RPMI8226 (cell line): ENCODE measurements at regions not wholly inside any gene's neighbourhood (a gene's known extent, or its start where the extent isn't known, plus 50 kb on each side); places are given as distances from the start of the nearest gene placed in this dataset.
A peak's percentile ranks its signal among the peaks of the same experiment; 100 is the strongest.
"Not testable (repeated sequence)": the region's sequence is repeated elsewhere in the genome, so short reads cannot be mapped to it uniquely, and the experiment has no call there.

ENCODE experiments used
- DNase-seq: peaks from one replicate; pipeline ENCODE4 v3.0.0-alpha.2; 2015

GRCh38 chr15:20680257-20680815, 138.7 kb upstream of the GOLGA6L6 start:
- DNase-seq = not testable (repeated sequence)

- peak; percentile 41 for DNase-seq
These were observed 130.9 kb upstream of the GOLGA6L6 start for GRCh38 chr15:20672470-20672869.

GRCh38 chr15:20671675-20672074, 130.1 kb upstream of the GOLGA6L6 start:
- peak; percentile 61 for DNase-seq

DNA sequence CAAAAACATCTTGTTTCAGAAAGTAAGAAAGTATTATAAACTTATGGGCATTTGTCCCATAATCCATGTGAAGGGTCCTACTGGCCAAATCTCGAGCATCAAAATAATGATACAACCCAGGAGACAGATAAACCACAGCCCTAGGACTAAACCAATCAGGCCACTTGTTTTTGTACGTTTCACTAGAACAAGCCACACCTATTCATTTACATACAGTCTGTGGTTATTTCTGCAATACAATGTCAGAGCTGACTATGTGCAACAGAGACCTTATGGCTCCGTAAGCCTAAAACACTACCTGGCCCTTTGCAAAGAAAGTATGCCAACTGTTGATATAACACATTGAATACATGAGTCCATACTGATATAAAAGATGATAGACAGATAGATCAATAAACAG, 124.8 kb upstream of the GOLGA6L6 start:
- DNase-seq = peak; percentile 30

DNA sequence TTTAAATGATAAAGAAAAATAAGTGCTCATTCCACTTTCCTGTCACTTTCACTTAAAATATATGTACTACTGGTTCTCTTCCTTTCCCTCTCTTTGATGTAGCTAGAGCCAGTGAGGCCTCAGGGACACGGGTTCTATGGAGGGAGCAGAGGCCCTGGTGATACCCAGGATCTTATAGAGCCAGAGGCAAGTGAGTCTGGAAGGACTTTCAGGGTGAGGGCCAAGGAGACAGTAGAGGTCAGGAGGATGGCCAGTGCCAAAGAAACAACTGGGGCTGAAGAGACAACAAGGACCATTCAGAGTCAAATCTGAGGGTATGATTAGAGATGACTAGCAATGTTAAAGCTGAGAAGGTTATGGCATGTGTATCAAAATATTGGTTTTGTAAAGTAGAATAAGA, 124.1 kb upstream of the GOLGA6L6 start:
- peak; percentile 17 for DNase-seq

DNA sequence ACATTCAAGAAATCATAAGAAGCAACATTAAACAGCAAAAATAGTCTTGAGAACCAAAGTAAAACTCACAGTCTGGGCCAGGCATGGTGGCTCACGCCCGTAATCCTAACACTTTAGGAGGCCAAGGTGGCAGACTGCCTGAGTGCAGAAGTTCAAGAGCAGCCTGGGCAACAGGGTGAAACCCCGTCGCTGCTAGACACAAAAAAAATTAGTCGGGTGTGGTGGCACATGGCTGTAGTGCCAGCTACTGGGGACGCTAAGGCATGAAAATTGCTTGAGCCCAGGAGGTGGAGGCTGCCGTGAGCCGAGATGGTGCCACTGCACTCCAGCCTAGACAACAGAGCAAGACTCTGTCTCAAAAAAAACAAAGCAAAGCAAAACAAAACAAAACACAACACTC, 117.7 kb upstream of the GOLGA6L6 start:
- DNase-seq = peak; percentile 90

GRCh38 chr15:20658024-20658423, 116.4 kb upstream of the GOLGA6L6 start:
- DNase-seq = peak; percentile 25

DNA sequence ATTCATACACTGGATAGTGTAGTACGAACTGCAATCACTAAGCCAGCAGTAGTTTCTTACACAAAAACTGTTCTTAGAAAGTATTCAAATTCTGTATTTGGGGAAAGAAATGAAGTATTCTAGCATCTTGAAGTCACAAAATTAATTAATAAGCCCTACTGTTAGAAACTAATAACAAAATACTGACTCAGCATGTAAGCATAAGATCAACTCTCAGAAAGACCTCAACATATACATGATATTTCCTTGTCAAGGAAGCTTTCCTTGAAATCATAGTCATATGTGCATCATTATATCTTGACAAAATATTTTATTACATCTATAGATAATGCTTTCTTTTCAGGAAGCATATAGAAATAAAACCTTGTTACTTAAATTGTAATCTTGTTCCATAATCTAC, 115.5 kb upstream of the GOLGA6L6 start:
- DNase-seq = no peak

DNA sequence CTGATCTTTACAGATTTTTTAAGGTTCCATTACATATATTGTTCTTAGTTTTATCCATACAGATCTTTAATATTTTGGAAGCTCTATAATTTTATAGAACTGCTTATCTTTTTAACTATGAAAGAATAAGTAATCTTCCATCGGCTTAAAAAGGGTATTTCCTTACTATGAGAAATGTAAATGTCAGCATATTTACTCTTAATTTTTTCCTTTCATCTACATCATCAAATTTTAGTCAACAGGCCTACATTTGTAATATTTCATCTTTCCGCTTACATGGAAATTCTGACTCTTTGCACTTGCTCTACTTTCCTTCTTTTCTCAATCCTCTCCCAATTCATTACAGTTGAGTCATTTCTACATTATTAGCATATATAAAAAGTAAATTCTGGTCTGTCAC, 111.3 kb upstream of the GOLGA6L6 start:
- DNase-seq = no peak

DNA sequence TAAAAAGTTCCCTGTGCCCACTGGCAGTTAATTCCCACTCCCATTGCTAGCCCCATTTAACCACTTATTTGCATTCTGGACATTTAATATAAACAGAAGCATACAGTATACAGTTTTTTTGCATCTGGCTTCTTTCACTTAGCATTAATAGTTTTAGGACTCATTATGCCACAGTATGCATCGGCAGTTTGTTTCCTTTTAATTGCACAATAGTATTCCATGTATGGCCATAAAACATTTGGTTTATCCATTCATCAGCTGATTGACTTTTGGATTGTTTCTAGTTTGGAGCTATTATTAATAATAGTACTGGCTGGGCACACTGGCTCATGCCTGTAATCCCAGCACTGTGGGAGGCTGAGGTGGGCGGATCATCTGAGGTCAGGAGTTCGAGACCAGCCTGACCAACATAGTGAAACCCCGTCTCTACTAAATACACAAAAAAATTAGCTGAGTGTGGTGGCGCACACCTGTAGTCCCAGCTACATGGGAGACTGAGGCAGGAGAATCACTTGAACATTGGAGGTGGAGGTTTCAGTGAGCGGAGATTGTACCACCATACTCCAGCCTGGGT, 106.9 kb upstream of the GOLGA6L6 start:
- DNase-seq = not testable (repeated sequence)

DNA sequence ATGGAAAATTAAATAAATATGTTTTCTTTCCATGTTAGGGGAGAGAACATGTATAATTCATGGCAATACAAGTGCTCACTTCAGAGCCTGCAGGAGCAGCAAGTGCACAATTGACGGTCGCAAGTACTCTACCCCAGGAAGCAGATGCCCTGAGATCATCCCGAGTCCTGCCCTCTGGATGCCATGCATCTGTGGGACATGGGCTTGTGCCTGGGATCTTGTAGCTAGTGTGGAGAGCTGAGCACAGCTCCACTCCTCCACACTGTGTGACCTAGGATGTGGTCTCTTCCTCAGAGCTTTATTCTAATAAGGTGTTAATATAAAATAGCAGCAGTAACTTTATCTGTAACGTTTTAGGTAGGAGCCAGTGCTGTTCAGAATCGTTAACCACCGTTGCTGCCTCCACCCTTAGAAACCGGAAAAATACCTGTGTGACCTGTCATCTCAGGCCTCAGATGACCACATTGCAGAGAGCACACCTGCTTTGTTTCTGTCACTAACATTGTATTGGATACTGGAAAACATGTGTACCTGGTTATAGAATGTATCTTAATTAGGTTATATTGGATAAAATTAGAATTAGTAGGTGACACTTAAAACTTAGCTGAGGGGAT, 105.0 kb upstream of the GOLGA6L6 start:
- DNase-seq = peak; percentile 64

GRCh38 chr15:20645956-20646355, 104.4 kb upstream of the GOLGA6L6 start:
- peak; percentile 98 for DNase-seq

DNA sequence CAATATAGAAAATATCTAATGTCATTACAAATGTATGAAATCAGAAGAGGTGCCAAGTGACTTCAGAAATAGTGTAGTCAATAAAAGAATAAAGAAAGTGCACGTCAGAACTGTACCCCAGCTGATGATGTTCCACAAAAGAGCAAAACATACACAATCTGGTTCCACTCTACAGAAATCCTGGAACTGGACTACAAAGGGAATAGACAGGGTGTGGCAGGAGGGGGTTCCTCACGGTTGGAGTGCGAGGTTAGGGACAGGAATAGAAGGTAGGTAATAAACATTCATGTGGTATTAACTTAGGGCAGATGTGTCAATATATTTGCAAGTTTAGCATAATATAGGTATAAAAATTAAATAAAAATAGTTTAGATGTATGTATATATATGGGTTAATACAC, 103.3 kb upstream of the GOLGA6L6 start:
- DNase-seq = no peak

- no peak for DNase-seq
These were observed 102.3 kb upstream of the GOLGA6L6 start for GRCh38 chr15:20643829-20644425.

GRCh38 chr15:20643024-20643770, 101.6 kb upstream of the GOLGA6L6 start:
- peak; percentile 5 for DNase-seq

- DNase-seq = peak; percentile 15
These were observed 100.6 kb upstream of the GOLGA6L6 start for GRCh38 chr15:20642054-20642767.

GRCh38 chr15:20640427-20640826, 98.8 kb upstream of the GOLGA6L6 start:
- not testable (repeated sequence) for DNase-seq

- not testable (repeated sequence) for DNase-seq
These were observed 97.6 kb upstream of the GOLGA6L6 start for GRCh38 chr15:20639224-20639623.

- DNase-seq = not testable (repeated sequence)
These were observed 95.9 kb upstream of the GOLGA6L6 start for GRCh38 chr15:20637499-20637898.

DNA sequence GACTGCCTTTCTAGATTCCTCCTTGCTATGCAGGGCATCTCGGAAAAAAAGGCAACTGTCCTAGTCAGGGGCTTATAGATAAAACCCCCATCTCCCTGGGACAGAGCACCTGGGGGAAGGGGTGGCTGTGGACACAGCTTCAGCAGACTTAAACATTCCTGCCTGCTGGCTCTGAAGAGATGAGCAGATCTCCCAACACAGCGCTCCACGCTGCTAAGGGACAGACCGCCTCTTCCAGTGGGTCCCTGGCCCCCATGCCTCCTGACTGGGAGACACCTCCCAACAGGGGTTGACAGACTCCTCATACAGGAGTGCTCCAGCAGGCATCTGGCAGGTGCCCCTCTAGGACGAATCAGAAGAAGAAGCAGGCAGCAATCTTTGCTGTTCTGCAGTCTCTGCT, 87.9 kb upstream of the GOLGA6L6 start:
- not testable (repeated sequence) for DNase-seq

DNA sequence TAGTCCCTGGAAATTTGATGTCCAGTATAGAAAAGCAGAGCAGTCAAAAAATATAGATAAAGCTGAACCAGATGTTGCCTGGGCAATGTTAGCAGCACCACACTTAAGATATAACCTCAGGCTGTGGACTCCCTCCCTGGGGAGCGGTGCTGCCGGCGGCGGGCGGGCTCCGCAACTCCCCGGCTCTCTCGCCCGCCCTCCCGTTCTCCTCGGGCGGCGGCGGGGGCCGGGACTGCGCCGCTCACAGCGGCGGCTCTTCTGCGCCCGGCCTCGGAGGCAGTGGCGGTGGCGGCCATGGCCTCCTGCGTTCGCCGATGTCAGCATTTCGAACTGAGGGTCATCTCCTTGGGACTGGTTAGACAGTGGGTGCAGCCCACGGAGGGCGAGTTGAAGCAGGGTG, 86.9 kb upstream of the GOLGA6L6 start:
- DNase-seq = not testable (repeated sequence)

GRCh38 chr15:20625469-20625868, 83.9 kb upstream of the GOLGA6L6 start:
- DNase-seq = not testable (repeated sequence)

DNA sequence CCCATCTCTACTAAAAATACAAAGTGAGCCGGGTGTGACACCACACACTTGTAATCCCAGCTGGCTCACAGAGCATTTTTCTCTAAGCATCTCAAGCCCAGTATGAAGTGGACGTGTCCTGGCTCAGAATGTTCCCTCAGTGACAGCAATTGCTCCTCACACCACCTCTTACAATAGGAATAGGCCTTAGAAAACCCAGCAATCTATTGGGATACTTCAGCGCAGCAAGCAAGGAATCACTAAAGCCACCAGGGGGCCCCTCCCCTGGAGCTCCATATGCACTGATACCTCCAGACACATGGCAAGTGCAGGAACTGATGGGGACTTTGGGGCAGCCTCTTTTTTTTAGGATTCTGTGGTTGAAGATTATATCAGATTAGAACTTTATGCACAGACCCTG, 82.5 kb upstream of the GOLGA6L6 start:
- peak; percentile 60 for DNase-seq
